ENCODE measurements at regions not wholly inside any gene's neighbourhood (a gene's known extent, or its start where the extent isn't known, plus 50 kb on each side); places are given as distances from the start of the nearest gene placed in this dataset.

DNA sequence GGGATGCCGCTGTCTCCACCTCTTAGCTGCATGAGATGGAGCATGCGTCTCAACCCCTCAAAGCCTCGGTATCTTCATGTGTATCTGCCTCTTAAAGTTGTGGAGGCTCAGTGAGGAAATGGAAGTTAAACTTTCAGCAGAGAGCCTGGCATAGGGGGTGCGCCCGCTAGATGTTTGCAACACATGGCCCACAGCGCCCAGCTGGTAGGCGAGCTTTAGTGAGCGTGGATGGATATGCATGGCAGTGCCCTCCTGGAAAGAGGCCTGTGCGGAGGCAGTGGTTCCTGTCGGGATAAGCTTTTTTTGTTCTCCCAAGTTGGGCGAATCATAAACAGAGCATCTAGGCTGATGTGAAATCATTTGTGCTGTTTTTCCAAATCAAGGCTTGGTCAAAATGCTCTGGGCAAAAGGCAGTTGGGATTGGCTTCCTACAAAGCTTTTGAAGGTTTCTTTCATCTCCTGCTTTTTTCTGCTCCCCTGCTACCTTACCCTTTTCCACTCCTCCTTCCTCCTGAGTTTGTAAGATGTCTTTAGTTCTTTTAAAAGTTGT is 272.4 kb upstream of the TPM1 start:
- DNase-seq (ENCODE audit: extremely low spot score, unreplicated experiment), result no peak

DNA sequence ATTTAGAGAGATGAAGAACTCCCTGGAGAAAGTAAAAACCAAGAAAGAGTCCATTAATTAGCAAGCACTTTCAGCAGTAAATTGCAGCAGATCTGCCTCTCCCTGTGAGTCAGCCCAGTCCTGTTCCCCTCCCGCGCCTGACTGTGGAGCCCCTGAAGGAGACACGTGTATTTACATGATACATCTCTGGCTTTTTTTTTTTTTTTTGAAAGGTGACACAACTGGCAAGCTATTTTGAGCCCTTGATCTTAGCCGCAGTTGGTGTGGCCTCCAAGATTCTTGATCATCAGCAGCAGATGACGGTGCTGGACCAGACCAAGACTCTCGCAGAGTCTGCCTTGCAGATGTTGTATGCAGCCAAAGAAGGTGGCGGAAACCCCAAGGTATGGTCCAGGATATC is 271.8 kb upstream of the TPM1 start:
- H3K4me3 Mint-ChIP-seq (ENCODE audit: unreplicated experiment), result no peak overlapping the region
- no peak for DNase-seq (ENCODE audit: extremely low spot score, unreplicated experiment)
- peaks cover 2% of the 10 kb centered on the region for H3K4me1 Mint-ChIP-seq (ENCODE audit: unreplicated experiment)
- TF ChIP-seq, protein P1, sequence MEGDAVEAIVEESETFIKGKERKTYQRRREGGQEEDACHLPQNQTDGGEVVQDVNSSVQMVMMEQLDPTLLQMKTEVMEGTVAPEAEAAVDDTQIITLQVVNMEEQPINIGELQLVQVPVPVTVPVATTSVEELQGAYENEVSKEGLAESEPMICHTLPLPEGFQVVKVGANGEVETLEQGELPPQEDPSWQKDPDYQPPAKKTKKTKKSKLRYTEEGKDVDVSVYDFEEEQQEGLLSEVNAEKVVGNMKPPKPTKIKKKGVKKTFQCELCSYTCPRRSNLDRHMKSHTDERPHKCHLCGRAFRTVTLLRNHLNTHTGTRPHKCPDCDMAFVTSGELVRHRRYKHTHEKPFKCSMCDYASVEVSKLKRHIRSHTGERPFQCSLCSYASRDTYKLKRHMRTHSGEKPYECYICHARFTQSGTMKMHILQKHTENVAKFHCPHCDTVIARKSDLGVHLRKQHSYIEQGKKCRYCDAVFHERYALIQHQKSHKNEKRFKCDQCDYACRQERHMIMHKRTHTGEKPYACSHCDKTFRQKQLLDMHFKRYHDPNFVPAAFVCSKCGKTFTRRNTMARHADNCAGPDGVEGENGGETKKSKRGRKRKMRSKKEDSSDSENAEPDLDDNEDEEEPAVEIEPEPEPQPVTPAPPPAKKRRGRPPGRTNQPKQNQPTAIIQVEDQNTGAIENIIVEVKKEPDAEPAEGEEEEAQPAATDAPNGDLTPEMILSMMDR (IDR thresholded peaks at IDR 0.05), result no peak
- H3K27ac Mint-ChIP-seq (ENCODE audit: unreplicated experiment), result no peak overlapping the region
- peaks cover 2% of the 10 kb centered on the region for H3K36me3 Mint-ChIP-seq (ENCODE audit: unreplicated experiment)
- no peaks in the 10 kb centered on the region for H3K9me3 Mint-ChIP-seq (ENCODE audit: unreplicated experiment)
- no peaks in the 10 kb centered on the region for H3K27me3 Mint-ChIP-seq (ENCODE audit: unreplicated experiment)

More for the DNA sequence above, 272.4 kb upstream of the TPM1 start:
- Mint-ChIP-seq H3K4me3 (ENCODE audit: unreplicated experiment) (no peak overlapping the region), H3K36me3 (ENCODE audit: unreplicated experiment) (peaks cover 2% of the 10 kb centered on the region), H3K9me3 (ENCODE audit: unreplicated experiment) (no peaks in the 10 kb centered on the region), H3K4me1 (ENCODE audit: unreplicated experiment) (peaks cover 2% of the 10 kb centered on the region), H3K27ac (ENCODE audit: unreplicated experiment) (no peak overlapping the region), H3K27me3 (ENCODE audit: unreplicated experiment) (no peaks in the 10 kb centered on the region)
- TF ChIP-seq, protein P1 (IDR thresholded peaks at IDR 0.05), result no peak

DNA sequence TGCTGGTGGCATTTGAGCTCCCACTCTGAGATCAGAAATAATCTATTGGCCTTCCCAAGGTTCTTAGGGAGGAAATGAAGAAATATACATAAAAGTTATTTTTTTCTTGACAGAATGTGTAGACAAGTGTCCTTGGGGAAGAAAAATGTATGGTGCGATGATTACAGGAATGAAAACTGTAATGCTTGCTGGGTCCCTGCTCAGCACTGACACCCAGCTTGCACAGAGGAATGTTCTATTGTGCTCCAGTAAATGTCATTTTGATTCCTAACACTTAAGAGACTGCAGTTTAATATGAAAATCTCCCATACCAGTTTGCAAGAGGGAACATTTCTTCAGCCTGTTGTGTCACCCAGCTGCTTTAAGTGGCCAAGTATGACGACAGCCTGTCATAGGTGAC is 271.3 kb upstream of the TPM1 start:
- peaks cover 2% of the 10 kb centered on the region for H3K4me1 Mint-ChIP-seq (ENCODE audit: unreplicated experiment)
- H3K9me3 Mint-ChIP-seq (ENCODE audit: unreplicated experiment), result no peaks in the 10 kb centered on the region
- TF ChIP-seq, protein P1 (IDR thresholded peaks at IDR 0.05), result no peak
- no peak for DNase-seq (ENCODE audit: extremely low spot score, unreplicated experiment)
- no peaks in the 10 kb centered on the region for H3K27me3 Mint-ChIP-seq (ENCODE audit: unreplicated experiment)
- no peak overlapping the region for H3K27ac Mint-ChIP-seq (ENCODE audit: unreplicated experiment)
- H3K4me3 Mint-ChIP-seq (ENCODE audit: unreplicated experiment), result no peak overlapping the region
- H3K36me3 Mint-ChIP-seq (ENCODE audit: unreplicated experiment), result peaks cover 2% of the 10 kb centered on the region

DNA sequence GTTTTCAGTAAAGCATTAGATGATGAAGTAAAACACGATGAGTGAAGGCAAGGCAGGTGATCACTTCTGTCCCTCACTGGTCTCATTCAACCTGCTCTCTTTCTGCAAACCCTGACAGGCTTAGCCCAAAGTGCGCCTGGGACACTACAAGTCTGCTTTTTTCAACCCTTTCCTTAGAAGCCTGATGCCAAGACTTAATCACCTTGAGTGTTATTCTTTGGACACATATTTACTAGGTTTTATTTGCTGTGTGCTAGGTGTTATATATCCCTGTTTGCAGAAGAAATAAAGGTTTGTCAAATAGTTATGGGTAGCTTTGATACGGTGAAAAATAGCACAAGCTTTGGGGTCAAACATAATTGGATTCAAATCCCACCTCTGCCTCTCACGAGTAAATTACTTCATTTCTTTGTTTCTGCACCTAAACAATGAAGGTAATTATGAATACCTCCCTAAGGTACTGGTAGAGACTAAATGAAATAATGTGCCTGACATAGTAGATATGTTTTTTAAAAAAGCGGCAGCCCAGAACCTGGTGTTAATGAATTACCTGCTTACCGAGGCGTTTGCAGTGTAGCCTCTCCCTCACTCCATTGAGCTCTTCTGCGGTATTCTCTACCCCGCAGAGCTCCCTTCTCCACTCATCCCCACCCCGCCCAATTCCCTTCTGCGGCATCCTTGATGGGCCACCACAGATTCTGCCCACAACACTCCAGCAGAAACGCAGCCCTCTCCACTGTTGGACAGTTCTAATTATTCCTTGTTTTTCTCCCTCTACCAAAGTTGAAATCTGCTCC is 269.0 kb upstream of the TPM1 start:
- TF ChIP-seq, protein P1 (IDR thresholded peaks at IDR 0.05), result no peak
- no peak overlapping the region for H3K4me3 Mint-ChIP-seq (ENCODE audit: unreplicated experiment)
- DNase-seq (ENCODE audit: extremely low spot score, unreplicated experiment), result no peak
- H3K4me1 Mint-ChIP-seq (ENCODE audit: unreplicated experiment), result peaks cover 2% of the 10 kb centered on the region
- no peaks in the 10 kb centered on the region for H3K27me3 Mint-ChIP-seq (ENCODE audit: unreplicated experiment)
- no peaks in the 10 kb centered on the region for H3K9me3 Mint-ChIP-seq (ENCODE audit: unreplicated experiment)
- H3K27ac Mint-ChIP-seq (ENCODE audit: unreplicated experiment), result no peak overlapping the region
- H3K36me3 Mint-ChIP-seq (ENCODE audit: unreplicated experiment), result peaks cover 2% of the 10 kb centered on the region

DNA sequence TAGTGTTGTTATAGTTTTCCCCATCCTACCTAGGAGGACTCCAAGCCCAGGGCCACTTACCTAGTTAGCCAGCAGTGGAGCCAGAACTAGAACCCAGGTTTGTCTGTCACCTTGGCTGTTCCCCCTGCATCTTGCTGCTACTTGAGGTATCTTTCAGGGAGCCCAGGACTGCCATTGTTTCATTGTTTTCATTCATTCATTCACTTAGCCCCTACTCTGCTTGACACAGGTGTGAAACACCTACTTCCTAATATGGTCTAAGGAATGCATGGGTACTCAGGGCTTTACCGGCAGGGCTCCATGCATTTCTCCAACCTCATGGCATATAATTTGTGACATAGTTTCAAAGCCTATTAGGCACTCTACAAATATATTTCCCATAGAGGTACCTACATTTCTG is 266.6 kb upstream of the TPM1 start:
- TF ChIP-seq, protein P1 (IDR thresholded peaks at IDR 0.05), result no peak
- H3K4me1 Mint-ChIP-seq (ENCODE audit: unreplicated experiment), result peaks cover 17% of the 10 kb centered on the region
- H3K9me3 Mint-ChIP-seq (ENCODE audit: unreplicated experiment), result no peaks in the 10 kb centered on the region
- H3K27ac Mint-ChIP-seq (ENCODE audit: unreplicated experiment), result no peak overlapping the region
- H3K27me3 Mint-ChIP-seq (ENCODE audit: unreplicated experiment), result no peaks in the 10 kb centered on the region
- no peak for DNase-seq (ENCODE audit: extremely low spot score, unreplicated experiment)
- H3K4me3 Mint-ChIP-seq (ENCODE audit: unreplicated experiment), result no peak overlapping the region
- H3K36me3 Mint-ChIP-seq (ENCODE audit: unreplicated experiment), result peaks cover 2% of the 10 kb centered on the region

Measured in osteocyte (in vitro differentiated cells).